HTR-8/SVneo (cell line): ENCODE measurements at regions not wholly inside any gene's neighbourhood (a gene's known extent, or its start where the extent isn't known, plus 50 kb on each side); places are given as distances from the start of the nearest gene placed in this dataset.

Experiments
- DNase-seq: peaks from one replicate; pipeline ENCODE4 v3.0.0; 2011; ENCODE audit warnings: low spot score, mixed read lengths; ENCODE audit not compliant: insufficient read length
- FAIRE-seq: peaks from 2 replicates; lab custom pipeline; 2011; peaks lifted over from hg19 to GRCh38; lab: Jason Lieb, UNC

- FAIRE-seq (no peak), DNase-seq (no peak)
Measured at GRCh38 chr20:11443382-11444119, 474.1 kb upstream of the BTBD3 start.

GRCh38 chr20:11445161-11445560 is 472.5 kb upstream of the BTBD3 start:
- no peak for FAIRE-seq
- no peak for DNase-seq

DNA sequence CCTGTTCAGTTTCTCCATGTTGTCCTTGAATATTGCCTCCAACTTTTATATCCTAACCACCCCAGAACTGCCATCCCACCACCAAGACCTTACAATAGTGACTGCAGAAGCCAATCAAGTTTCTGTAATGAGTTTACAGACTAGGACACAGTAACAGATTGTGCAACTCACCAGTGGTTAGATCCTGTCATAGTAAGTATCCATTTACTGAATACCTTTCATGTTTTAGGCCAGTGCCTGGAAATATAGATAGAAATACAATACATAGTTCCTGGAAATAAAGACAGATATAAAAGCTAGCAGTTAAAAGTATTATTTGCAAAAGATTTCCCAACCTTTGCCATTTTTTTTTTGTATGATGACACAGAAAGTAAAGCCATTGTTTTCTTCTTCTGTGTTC is 471.8 kb upstream of the BTBD3 start:
- no peak for FAIRE-seq

DNA sequence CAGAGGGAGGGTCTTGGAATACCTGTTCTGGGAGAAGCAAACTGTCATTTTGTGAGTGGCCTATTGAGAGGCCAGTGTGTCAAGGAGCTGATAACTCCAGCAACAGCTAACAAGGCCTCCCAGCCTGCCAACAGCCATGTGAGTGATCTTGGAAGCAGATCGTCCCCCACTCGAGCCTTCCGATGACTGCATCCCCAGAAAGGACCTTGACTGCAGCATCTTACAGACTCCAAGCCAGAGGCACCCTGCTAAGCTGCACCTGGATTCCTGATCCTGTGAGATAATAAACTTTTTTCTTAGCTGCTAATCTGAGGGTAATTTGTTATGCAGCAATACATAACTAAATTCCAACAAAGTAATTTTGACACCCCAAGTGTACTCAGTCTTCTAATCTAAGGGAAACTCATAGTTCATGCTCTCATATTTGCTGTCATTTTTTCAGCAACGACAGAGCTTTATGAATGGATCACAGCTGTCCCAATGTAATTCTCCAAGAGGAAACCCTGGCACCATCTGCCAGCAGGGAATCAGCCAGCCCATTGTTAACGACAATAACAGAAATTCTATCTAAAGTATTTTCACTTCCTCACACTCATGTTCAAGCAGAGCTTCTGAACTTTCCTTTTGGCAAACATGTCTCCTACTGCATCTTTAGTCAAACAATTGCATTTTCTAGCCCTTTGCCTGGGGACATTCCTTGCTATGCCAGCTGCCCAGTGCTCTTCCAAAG is 470.2 kb upstream of the BTBD3 start:
- DNase-seq (no peak), FAIRE-seq (no peak)

More for the DNA sequence above, 471.8 kb upstream of the BTBD3 start:
- no peak for DNase-seq

GRCh38 chr20:11448554-11448953 is 469.1 kb upstream of the BTBD3 start:
- no peak for DNase-seq
- no peak for FAIRE-seq

- FAIRE-seq (no peak), DNase-seq (no peak)
Measured at GRCh38 chr20:11451793-11452291, 465.9 kb upstream of the BTBD3 start.

DNA sequence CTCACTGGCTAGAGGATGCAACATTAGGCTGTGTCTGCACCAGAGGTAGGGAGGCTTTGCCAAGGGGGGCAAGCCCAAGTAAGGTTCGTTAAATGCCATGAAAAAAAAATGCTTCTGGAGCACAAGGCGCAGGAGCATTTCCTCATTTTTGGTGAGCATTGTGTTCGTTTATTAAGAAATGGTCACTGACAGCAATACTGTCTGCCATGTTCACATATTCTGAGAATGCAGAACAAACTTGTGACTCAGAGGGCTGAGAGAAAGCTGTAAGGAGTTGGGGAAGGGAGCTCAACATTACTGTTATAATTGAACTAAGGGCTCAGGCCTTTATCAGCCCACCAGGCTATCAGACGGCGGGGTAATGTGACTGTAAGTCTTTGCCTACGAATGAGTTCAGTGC is 465.4 kb upstream of the BTBD3 start:
- FAIRE-seq: peak; percentile 67
- DNase-seq: no peak

GRCh38 chr20:11453430-11453829 is 464.3 kb upstream of the BTBD3 start:
- peak; percentile 10 for DNase-seq

DNA sequence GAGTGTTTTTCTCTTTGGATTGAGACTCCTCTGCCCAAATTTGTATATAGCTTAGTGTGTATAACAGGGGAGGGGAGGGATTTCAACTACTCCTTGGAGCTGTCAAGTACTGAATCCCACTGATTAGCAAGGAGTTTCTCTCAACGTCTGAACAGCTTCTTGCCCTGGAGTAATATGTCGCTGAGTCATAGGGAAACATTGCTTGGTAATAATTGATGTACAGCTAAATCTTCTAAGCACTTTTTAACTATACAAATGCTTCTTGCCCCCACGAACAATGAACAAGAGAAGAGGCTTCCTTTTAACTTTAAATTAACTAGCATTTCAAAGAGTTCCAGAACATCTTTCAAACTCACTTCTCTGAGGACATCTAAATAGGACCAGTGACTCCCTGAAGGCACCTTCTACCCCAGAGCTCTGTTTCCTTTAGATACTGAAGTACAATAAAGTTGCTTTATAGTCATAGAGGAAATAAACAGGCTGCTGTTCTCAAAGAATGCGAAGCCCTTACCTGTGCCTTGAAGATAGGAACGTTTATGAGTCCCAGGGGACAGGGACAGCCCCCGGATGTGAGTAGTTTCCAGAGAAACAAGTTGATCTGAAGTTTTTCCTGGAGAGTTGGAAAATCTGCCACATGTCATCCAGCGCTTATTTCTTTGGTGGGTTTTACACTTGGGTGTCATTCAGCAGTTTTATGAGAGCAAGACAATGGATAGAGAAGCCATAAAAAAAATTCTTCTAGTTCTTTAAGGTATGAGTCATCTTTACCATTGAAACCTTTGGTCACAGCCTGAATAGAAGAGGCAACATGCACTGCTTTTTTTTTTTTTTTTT is 462.5 kb upstream of the BTBD3 start:
- DNase-seq: peak; percentile 72

More at GRCh38 chr20:11453430-11453829, 464.3 kb upstream of the BTBD3 start:
- peak; percentile 74 for FAIRE-seq

GRCh38 chr20:11457488-11457887 is 460.2 kb upstream of the BTBD3 start:
- no peak for FAIRE-seq
- DNase-seq: no peak

More for the DNA sequence above, 462.5 kb upstream of the BTBD3 start:
- peak; percentile 59 for FAIRE-seq

GRCh38 chr20:11459090-11459890 is 458.4 kb upstream of the BTBD3 start:
- FAIRE-seq (no peak), DNase-seq (no peak)

DNA sequence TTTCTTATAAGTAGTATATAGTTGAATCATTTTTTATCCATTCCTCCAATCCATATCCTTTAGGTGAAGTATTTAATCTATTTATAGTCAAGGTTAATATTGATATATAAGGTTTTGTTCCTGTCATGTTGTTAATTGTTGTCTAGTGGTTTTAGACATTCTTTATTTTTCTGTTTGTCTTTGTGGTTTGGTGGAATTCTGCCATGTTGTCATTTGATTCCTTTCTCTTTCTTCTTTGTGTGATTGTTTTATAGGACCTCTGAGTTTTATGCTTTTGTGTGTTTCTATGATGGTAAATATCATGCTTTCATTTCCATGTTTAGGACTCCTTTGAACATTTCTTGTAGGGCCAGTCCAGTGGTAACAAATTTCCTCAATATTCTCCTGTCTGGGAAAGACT is 450.3 kb upstream of the BTBD3 start:
- no peak for FAIRE-seq
- DNase-seq: no peak

- FAIRE-seq: no peak
Measured at GRCh38 chr20:11468880-11469279, 448.8 kb upstream of the BTBD3 start.

GRCh38 chr20:11469795-11470435 is 447.8 kb upstream of the BTBD3 start:
- FAIRE-seq (no peak), DNase-seq (no peak)

More at GRCh38 chr20:11468880-11469279, 448.8 kb upstream of the BTBD3 start:
- no peak for DNase-seq

GRCh38 chr20:11473983-11474382 is 443.7 kb upstream of the BTBD3 start:
- DNase-seq (no peak), FAIRE-seq (no peak)

DNA sequence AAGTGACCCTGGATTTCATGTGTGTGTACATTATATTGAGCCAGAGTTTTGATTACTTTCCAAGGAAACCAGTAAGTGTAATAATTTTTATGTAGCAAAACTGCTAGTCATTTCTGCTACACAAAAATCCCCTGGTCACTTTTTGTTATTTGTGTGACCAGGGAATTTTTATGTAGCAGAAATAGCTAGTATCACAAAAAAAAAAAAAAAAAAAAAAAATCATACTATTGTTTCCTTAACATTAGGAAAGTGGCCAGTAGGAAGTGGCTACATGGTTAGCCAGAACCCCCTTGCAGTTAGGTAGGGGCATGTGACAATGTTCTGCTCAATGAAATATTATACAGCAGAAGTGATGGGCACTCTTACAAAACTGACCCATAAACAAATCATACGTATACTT is 434.0 kb upstream of the BTBD3 start:
- no peak for DNase-seq
- FAIRE-seq: no peak

DNA sequence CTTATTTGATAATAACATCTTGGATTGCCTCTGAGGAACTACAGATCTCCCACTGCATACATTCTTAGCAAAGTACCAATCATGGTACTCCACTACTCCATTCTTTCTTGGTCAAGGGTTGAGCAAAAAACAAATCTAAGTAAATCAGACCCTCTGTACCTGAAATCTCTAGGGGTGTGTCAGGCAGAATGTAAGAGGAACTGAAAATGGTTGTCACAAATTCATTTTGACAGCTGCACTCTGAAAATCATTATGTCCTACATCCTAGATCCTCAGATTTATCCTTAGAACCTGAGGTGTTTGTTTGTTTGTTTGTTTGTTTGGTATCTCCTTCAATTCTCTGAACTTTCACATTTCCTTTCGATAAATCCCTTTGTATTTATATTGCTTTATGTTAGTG is 433.2 kb upstream of the BTBD3 start:
- FAIRE-seq: no peak
- DNase-seq: no peak

DNA sequence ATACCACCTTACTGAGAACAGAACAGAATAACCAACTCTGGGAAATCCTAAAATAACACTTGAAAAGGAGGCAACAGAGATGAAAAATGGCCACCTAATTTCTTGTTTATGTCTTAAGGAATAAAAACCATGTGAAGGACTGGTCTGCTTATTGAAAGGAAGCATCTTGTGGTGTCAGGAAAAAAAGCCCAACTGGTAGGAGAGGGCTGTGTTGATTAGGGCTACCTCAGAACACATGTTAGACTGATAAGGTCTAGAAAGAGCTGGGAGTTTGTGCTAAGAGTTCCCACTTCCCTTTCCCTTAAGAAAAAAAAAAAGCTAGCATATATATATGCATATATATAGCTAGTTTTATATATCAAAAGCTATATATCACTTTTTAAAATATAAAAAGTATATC is 425.3 kb upstream of the BTBD3 start:
- FAIRE-seq: no peak
- no peak for DNase-seq

GRCh38 chr20:11492846-11493245 is 424.8 kb upstream of the BTBD3 start:
- DNase-seq: no peak
- FAIRE-seq: no peak
